ENCODE measurements at regions not wholly inside any gene's neighbourhood (a gene's known extent, or its start where the extent isn't known, plus 50 kb on each side); places are given as distances from the start of the nearest gene placed in this dataset.

DNA sequence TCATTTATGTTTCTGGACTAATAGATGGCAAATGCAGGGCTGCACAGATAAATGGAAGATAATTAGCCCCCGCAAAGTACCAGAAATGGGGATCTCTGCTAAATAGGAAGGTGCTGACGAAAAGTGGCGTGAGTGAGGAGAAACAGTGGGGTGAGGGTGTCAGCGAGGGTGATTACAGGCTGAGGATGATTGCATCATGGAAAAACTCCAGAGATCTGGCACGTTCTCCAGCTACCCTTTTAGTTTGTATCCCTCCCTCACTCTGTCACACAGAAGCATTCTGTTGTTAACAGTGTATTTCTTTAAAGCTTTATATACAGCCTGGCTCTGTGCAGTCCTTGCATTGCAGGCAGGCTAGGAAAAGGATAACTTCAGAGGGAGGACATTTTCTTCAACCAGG is 309.6 kb upstream of the DDX53 start:
- no peak for ATAC-seq
- TF ChIP-seq CSDC2 (CRISPR knock-in tag; IDR thresholded peaks at IDR 0.05) (no peak), ZNF8 (CRISPR knock-in tag; IDR thresholded peaks at IDR 0.05) (no peak), TCF4 (CRISPR knock-in tag; IDR thresholded peaks at IDR 0.05; ENCODE audit: borderline replicate concordance) (no peak)
- TF ChIP-seq, protein P1, sequence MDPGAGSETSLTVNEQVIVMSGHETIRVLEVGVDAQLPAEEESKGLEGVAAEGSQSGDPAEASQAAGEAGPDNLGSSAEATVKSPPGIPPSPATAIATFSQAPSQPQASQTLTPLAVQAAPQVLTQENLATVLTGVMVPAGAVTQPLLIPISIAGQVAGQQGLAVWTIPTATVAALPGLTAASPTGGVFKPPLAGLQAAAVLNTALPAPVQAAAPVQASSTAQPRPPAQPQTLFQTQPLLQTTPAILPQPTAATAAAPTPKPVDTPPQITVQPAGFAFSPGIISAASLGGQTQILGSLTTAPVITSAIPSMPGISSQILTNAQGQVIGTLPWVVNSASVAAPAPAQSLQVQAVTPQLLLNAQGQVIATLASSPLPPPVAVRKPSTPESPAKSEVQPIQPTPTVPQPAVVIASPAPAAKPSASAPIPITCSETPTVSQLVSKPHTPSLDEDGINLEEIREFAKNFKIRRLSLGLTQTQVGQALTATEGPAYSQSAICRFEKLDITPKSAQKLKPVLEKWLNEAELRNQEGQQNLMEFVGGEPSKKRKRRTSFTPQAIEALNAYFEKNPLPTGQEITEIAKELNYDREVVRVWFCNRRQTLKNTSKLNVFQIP (CRISPR knock-in tag; IDR thresholded peaks at IDR 0.05; ENCODE audit: borderline replicate concordance, low read depth): no peak

DNA sequence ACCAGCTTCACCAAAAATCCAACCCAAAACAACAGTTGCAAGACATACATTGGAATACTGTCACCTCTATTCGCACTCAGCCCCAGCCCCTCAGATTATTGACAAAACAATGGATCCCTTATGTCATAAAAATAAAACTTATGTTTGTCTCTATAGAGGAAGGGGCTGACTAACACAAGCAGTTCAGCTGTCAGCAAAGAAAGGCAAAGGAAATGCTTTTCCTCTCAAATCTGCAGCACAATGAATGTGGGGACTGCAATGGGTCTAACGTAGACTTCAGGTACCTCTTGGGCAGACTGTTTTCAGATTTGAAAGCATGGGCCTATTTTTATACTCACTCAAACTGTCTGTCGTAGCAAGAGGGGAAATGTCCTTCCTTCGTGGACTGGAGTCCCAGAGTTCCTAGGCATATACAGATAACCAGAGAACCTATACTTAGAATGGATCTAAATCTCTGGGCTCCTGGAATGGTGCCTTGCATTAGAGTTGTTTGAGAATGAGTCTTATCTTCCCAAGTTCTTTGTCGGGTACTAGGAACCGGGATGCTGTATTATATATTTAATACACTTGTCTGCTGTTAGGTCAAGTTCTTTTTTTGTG is 307.7 kb upstream of the DDX53 start:
- ATAC-seq: no peak
- no peak for TF ChIP-seq ISL1 (CRISPR knock-in tag; IDR thresholded peaks at IDR 0.05)
- TF ChIP-seq ZNF70 (CRISPR knock-in tag; IDR thresholded peaks at IDR 0.05): no peak

DNA sequence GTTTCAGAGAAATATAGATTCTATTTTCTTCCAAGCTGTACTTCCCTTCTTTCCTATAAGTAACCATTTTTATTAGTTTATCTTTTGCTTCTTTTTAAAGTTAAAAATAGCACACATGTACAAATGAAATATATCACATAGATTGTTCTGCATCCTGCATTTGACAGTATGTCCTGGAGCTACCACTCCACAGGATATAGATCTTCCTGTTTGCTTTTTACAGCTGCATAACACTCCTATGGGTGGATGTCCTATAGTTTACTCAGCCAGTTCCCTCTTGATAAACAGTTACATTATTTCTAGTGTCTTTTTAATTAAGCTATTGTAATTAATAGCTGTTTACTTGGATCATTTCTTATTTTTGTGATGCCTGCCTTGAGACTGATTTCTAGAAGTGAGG is 301.6 kb upstream of the DDX53 start:
- ATAC-seq: no peak

DNA sequence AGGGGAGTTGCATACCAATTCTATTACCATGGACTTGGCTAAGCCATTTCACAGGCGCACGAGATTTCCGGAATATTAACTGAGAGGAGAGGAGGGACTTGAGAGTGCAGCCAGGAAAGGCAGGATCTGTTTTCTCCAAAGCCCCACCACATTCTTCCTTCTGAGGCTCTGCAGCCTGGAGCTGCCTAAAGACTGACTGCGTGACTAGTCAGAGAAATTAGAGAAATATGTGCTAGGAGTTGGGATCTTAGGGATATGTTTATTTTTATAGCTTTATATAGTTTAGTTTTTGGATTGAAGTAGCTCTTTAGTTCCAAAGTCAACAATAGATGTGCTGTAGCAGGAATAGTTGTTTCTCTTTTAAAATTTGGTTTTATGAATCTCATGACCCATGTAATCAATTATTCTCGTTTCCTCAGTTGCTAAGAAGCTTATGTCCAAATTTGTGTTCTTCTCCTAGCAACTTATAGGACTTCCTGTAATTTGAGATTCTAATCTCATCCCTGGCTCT is 300.1 kb upstream of the DDX53 start:
- TF ChIP-seq ZNF565 (CRISPR knock-in tag; conservative IDR thresholded peaks at IDR 0.05; ENCODE audit: low read depth) (no peak), CSDC2 (CRISPR knock-in tag; IDR thresholded peaks at IDR 0.05) (no peak), TCF4 (CRISPR knock-in tag; IDR thresholded peaks at IDR 0.05; ENCODE audit: borderline replicate concordance) (no peak), ARNTL (CRISPR knock-in tag; IDR thresholded peaks at IDR 0.05; ENCODE audit: borderline replicate concordance, low read depth) (no peak), OSR1 (CRISPR knock-in tag; IDR thresholded peaks at IDR 0.05) (no peak), ESRRG (CRISPR knock-in tag; IDR thresholded peaks at IDR 0.05) (no peak)
- TF ChIP-seq, protein P2, sequence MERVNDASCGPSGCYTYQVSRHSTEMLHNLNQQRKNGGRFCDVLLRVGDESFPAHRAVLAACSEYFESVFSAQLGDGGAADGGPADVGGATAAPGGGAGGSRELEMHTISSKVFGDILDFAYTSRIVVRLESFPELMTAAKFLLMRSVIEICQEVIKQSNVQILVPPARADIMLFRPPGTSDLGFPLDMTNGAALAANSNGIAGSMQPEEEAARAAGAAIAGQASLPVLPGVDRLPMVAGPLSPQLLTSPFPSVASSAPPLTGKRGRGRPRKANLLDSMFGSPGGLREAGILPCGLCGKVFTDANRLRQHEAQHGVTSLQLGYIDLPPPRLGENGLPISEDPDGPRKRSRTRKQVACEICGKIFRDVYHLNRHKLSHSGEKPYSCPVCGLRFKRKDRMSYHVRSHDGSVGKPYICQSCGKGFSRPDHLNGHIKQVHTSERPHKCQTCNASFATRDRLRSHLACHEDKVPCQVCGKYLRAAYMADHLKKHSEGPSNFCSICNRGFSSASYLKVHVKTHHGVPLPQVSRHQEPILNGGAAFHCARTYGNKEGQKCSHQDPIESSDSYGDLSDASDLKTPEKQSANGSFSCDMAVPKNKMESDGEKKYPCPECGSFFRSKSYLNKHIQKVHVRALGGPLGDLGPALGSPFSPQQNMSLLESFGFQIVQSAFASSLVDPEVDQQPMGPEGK (CRISPR knock-in tag; IDR thresholded peaks at IDR 0.05; ENCODE audit: borderline replicate concordance): no peak
- no peak for ATAC-seq

More for the DNA sequence above, 301.6 kb upstream of the DDX53 start:
- TF ChIP-seq ZFP3 (CRISPR knock-in tag; IDR thresholded peaks at IDR 0.05): no peak
- no peak for TF ChIP-seq ZNF565 (CRISPR knock-in tag; conservative IDR thresholded peaks at IDR 0.05; ENCODE audit: low read depth)
- no peak for TF ChIP-seq ESRRG (CRISPR knock-in tag; IDR thresholded peaks at IDR 0.05)
- no peak for TF ChIP-seq GLIS3 (CRISPR knock-in tag; IDR thresholded peaks at IDR 0.05)
- TF ChIP-seq, protein P3, sequence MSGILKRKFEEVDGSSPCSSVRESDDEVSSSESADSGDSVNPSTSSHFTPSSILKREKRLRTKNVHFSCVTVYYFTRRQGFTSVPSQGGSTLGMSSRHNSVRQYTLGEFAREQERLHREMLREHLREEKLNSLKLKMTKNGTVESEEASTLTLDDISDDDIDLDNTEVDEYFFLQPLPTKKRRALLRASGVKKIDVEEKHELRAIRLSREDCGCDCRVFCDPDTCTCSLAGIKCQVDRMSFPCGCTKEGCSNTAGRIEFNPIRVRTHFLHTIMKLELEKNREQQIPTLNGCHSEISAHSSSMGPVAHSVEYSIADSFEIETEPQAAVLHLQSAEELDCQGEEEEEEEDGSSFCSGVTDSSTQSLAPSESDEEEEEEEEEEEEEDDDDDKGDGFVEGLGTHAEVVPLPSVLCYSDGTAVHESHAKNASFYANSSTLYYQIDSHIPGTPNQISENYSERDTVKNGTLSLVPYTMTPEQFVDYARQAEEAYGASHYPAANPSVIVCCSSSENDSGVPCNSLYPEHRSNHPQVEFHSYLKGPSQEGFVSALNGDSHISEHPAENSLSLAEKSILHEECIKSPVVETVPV (CRISPR knock-in tag; IDR thresholded peaks at IDR 0.05): no peak
- TF ChIP-seq RARB (CRISPR knock-in tag; IDR thresholded peaks at IDR 0.05): no peak
- TF ChIP-seq, protein P2 (CRISPR knock-in tag; IDR thresholded peaks at IDR 0.05; ENCODE audit: borderline replicate concordance): no peak
- TF ChIP-seq TOX (CRISPR knock-in tag; IDR thresholded peaks at IDR 0.05; ENCODE audit: borderline replicate concordance): no peak
- TF ChIP-seq BACH2 (CRISPR knock-in tag; IDR thresholded peaks at IDR 0.05; ENCODE audit: borderline replicate concordance): no peak
- TF ChIP-seq ZNF8 (CRISPR knock-in tag; IDR thresholded peaks at IDR 0.05): no peak
- TF ChIP-seq ZC3H10 (CRISPR knock-in tag; IDR thresholded peaks at IDR 0.05): no peak
- TF ChIP-seq, protein P4, sequence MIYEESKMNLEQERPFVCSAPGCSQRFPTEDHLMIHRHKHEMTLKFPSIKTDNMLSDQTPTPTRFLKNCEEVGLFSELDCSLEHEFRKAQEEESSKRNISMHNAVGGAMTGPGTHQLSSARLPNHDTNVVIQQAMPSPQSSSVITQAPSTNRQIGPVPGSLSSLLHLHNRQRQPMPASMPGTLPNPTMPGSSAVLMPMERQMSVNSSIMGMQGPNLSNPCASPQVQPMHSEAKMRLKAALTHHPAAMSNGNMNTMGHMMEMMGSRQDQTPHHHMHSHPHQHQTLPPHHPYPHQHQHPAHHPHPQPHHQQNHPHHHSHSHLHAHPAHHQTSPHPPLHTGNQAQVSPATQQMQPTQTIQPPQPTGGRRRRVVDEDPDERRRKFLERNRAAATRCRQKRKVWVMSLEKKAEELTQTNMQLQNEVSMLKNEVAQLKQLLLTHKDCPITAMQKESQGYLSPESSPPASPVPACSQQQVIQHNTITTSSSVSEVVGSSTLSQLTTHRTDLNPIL (CRISPR knock-in tag; IDR thresholded peaks at IDR 0.05; ENCODE audit: low read depth): no peak
- no peak for TF ChIP-seq ISL1 (CRISPR knock-in tag; IDR thresholded peaks at IDR 0.05)
- no peak for TF ChIP-seq ZNF70 (CRISPR knock-in tag; IDR thresholded peaks at IDR 0.05)
- TF ChIP-seq PPARA (CRISPR knock-in tag; IDR thresholded peaks at IDR 0.05; ENCODE audit: borderline replicate concordance): no peak
- no peak for TF ChIP-seq TCF4 (CRISPR knock-in tag; IDR thresholded peaks at IDR 0.05; ENCODE audit: borderline replicate concordance)
- TF ChIP-seq, protein P5, sequence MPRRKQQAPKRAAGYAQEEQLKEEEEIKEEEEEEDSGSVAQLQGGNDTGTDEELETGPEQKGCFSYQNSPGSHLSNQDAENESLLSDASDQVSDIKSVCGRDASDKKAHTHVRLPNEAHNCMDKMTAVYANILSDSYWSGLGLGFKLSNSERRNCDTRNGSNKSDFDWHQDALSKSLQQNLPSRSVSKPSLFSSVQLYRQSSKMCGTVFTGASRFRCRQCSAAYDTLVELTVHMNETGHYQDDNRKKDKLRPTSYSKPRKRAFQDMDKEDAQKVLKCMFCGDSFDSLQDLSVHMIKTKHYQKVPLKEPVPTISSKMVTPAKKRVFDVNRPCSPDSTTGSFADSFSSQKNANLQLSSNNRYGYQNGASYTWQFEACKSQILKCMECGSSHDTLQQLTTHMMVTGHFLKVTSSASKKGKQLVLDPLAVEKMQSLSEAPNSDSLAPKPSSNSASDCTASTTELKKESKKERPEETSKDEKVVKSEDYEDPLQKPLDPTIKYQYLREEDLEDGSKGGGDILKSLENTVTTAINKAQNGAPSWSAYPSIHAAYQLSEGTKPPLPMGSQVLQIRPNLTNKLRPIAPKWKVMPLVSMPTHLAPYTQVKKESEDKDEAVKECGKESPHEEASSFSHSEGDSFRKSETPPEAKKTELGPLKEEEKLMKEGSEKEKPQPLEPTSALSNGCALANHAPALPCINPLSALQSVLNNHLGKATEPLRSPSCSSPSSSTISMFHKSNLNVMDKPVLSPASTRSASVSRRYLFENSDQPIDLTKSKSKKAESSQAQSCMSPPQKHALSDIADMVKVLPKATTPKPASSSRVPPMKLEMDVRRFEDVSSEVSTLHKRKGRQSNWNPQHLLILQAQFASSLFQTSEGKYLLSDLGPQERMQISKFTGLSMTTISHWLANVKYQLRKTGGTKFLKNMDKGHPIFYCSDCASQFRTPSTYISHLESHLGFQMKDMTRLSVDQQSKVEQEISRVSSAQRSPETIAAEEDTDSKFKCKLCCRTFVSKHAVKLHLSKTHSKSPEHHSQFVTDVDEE (CRISPR knock-in tag; IDR thresholded peaks at IDR 0.05): no peak
- no peak for TF ChIP-seq OSR1 (CRISPR knock-in tag; IDR thresholded peaks at IDR 0.05)
